Coronary artery (tissue), 2 donors: ENCODE measurements at regions not wholly inside any gene's neighbourhood (a gene's known extent, or its start where the extent isn't known, plus 50 kb on each side); places are given as distances from the start of the nearest gene placed in this dataset.

Experiments used
- DNase-seq: peaks from one replicate; pipeline ENCODE4 v3.0.0-alpha.2; 2017; ENCODE audit warnings: low spot score
- H3K27ac ChIP-seq, 2 donors: fragments of 200-600 bp; sonication (generic); one replicate each; pipeline ENCODE4 v1.5.1; 2016 to 2019
- H3K4me3 ChIP-seq: fragments of 200-600 bp; sonication (generic); 2 replicates; pipeline ENCODE4 v1.5.1; 2016; ENCODE audit warnings: mild to moderate bottlenecking, moderate library complexity
- TF ChIP-seq, protein P1 (sequence below): fragments of 200-600 bp; sonication (generic); IDR thresholded peaks from one replicate; pipeline ENCODE4 v1.5.1; 2019; ENCODE audit warnings: antibody characterized with exemption

GRCh38 chr1:88455621-88456256 lies 228.3 kb upstream of the PKN2 start:
- H3K4me3 ChIP-seq = no peak overlapping the region
- TF ChIP-seq, protein P1, sequence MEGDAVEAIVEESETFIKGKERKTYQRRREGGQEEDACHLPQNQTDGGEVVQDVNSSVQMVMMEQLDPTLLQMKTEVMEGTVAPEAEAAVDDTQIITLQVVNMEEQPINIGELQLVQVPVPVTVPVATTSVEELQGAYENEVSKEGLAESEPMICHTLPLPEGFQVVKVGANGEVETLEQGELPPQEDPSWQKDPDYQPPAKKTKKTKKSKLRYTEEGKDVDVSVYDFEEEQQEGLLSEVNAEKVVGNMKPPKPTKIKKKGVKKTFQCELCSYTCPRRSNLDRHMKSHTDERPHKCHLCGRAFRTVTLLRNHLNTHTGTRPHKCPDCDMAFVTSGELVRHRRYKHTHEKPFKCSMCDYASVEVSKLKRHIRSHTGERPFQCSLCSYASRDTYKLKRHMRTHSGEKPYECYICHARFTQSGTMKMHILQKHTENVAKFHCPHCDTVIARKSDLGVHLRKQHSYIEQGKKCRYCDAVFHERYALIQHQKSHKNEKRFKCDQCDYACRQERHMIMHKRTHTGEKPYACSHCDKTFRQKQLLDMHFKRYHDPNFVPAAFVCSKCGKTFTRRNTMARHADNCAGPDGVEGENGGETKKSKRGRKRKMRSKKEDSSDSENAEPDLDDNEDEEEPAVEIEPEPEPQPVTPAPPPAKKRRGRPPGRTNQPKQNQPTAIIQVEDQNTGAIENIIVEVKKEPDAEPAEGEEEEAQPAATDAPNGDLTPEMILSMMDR = no peak
- no peak overlapping the region for H3K27ac ChIP-seq
- no peak for DNase-seq

DNA sequence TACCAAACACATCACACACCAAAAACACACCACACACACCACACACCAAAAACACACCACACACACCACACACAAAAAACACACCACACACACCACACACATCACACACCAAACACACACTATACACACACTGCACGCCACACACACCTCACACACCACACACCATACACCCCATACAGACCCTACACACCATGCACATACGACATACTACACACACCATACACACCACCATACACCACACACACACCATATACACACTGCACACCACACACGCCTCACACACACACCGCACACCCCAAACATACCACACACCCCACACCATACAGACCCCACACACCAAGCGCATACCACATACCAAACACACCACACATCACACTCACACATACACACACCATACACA lies 226.9 kb upstream of the PKN2 start:
- TF ChIP-seq, protein P1 = no peak
- DNase-seq = no peak
- Histone ChIP-seq H3K27ac (no peak overlapping the region), H3K4me3 (no peak overlapping the region)

DNA sequence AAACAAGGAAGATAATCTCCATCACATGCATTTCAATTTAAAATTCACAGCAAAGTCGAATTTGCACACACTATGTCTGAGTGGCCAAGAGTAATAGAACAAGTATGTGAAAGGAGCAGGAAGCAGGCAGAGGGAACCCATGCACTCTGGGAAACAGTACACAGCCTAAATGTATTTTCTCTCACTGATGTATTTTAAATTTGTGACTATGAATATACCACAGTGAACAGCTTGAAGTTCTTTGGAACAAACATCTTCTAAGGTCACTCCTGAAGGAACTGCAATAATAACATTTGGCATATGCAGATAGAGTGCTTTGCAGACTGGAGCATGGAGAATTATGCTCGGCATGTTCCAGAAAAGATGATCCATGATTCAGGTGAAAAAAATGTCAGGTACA lies 223.1 kb upstream of the PKN2 start:
- DNase-seq = no peak
- Histone ChIP-seq H3K4me3 (no peak overlapping the region), H3K27ac (no peak overlapping the region)
- TF ChIP-seq, protein P1 = no peak

DNA sequence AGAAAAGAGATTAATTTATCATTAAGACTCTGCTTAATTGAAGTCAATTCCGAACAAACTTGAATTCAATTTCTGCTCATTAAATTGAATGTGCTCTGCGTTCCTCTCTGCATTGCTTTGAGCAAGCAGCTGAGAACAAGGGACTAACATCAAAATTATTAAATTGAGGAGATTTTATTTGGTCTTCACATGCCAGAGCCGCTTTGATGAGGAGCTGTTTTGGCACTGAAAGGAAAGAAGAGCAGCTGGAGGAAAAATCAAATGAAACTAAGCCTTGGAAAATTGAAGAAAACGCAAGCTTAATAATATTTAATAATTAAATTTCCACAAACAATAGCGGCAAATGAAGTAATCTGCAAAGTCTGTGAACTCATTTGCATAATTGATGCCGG lies 222.0 kb upstream of the PKN2 start:
- H3K27ac ChIP-seq = no peak overlapping the region
- peak overlapping the region; percentile 71 for H3K4me3 ChIP-seq
- no peak for DNase-seq
- TF ChIP-seq, protein P1 = no peak

GRCh38 chr1:88462488-88463261 lies 221.4 kb upstream of the PKN2 start:
- TF ChIP-seq, protein P1 = no peak
- H3K27ac ChIP-seq = peak overlapping the region in 1 of 2 donors; percentile 68
- no peak for DNase-seq

GRCh38 chr1:88463401-88463985 lies 220.6 kb upstream of the PKN2 start:
- no peak overlapping the region for H3K27ac ChIP-seq
- TF ChIP-seq, protein P1 = no peak
- DNase-seq = no peak
- H3K4me3 ChIP-seq = no peak overlapping the region

More at GRCh38 chr1:88462488-88463261, 221.4 kb upstream of the PKN2 start:
- peak overlapping the region; percentile 71 for H3K4me3 ChIP-seq
